GM10266 (cell line): ENCODE measurements at regions not wholly inside any gene's neighbourhood (a gene's known extent, or its start where the extent isn't known, plus 50 kb on each side); places are given as distances from the start of the nearest gene placed in this dataset.

Experiments
- DNase-seq: peaks from one replicate; pipeline ENCODE4 v3.0.0; 2012; ENCODE audit errors: extremely low spot score
- TF ChIP-seq, protein P1 (sequence below): IDR thresholded peaks from 2 replicates; pipeline ENCODE4 v1.5.1; 2012; ENCODE audit warnings: mild to moderate bottlenecking, low read depth; ENCODE audit not compliant: control insufficient read depth, insufficient read depth; ENCODE audit errors: missing control alignments

DNA sequence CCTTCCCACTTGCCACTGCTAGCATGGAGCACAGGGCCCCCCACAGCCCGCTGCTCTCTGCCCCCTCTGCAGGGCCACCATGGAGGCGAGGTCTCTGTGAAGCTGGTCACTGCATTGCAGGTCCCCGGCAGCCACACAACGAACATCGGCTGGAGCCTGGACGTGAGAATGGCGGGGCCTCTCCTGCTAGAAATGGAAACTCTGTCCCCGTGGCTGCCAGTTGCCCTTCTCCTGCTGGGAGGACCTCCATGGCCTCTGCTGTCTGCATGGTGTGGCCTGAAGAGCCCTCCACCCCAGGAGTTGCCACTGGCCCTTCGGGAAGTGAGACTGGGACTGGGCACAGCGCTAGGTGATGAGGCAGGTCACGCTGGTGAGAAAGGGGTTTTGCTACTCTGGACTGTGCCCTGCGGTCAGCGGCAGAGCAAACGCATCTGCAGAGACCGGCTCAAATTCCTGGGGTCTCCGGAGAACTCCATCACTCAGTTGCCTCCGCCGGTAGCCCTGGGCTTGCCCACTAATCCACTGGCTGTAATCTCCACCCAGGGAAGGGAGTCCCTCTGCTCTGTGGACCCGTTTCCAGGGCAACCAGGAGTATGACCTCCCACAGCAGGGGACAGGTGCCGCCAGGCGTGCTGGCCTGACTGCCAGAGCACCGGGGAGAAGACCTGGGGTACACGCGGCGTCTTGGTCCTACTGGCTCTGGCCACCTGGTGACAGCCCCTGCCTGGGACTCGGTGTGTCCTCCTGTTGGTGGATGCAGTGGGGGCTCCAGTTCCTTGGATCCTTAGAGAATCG, 806.3 kb downstream of the BRD1 start:
- TF ChIP-seq, protein P1, sequence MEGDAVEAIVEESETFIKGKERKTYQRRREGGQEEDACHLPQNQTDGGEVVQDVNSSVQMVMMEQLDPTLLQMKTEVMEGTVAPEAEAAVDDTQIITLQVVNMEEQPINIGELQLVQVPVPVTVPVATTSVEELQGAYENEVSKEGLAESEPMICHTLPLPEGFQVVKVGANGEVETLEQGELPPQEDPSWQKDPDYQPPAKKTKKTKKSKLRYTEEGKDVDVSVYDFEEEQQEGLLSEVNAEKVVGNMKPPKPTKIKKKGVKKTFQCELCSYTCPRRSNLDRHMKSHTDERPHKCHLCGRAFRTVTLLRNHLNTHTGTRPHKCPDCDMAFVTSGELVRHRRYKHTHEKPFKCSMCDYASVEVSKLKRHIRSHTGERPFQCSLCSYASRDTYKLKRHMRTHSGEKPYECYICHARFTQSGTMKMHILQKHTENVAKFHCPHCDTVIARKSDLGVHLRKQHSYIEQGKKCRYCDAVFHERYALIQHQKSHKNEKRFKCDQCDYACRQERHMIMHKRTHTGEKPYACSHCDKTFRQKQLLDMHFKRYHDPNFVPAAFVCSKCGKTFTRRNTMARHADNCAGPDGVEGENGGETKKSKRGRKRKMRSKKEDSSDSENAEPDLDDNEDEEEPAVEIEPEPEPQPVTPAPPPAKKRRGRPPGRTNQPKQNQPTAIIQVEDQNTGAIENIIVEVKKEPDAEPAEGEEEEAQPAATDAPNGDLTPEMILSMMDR = no peak
- no peak for DNase-seq

- TF ChIP-seq, protein P1 = no peak
Measured at GRCh38 chr22:49019737-49020713, 807.6 kb downstream of the BRD1 start.

DNA sequence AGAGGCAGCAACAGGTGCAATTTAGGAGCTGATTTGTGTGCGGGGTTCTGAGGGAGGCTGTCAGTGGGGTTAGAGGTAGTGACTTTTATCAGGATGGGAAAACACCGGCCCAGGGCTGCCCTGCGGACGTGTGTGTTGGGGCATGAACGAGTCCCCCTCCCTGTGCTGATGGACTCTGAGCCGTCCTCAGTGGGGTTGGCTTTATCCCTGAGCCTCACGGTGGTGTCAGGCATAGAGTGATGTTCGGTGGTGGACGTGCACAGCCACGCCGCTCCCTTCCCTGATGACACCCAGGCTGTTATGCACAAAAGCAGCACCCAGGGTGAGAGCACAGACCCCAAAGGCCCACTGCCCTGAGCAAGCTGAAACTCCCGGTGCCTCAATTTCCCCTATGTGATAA, 809.1 kb downstream of the BRD1 start:
- no peak for DNase-seq
- TF ChIP-seq, protein P1 = no peak

More at GRCh38 chr22:49019737-49020713, 807.6 kb downstream of the BRD1 start:
- no peak for DNase-seq

- TF ChIP-seq, protein P1 = no peak
- no peak for DNase-seq
Measured at GRCh38 chr22:49017482-49018329, 810.0 kb downstream of the BRD1 start.

DNA sequence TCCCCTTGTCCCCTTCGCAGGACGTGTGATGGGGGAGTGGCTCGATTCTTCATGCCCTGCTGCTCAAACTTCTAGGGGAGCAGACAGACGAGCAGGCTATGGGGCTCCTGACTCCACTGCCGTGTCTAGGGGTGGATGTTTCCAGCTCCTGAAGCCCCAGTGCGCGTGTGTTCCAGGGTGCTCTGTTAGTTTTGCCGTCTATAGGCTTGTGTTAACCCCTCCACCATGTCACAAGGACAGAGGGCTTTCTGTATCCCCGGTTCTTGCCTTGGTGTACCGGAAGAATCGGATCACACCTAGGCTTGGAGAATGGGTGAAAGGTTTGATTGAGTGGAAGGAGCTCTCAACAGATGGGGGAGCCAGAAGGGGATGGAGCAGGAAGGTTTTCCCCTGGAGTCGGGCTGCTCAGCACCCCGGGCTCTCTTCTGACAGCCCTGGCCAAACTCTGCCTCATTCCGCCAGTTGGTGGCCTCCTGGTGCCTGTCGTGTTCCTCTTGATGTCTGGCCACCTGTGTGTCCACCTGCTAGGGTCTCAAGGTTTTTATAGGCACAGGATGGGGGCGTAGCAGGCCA, 810.7 kb downstream of the BRD1 start:
- TF ChIP-seq, protein P1 = no peak
- no peak for DNase-seq
